ENCODE measurements at regions not wholly inside any gene's neighbourhood (a gene's known extent, or its start where the extent isn't known, plus 50 kb on each side); places are given as distances from the start of the nearest gene placed in this dataset.

DNA sequence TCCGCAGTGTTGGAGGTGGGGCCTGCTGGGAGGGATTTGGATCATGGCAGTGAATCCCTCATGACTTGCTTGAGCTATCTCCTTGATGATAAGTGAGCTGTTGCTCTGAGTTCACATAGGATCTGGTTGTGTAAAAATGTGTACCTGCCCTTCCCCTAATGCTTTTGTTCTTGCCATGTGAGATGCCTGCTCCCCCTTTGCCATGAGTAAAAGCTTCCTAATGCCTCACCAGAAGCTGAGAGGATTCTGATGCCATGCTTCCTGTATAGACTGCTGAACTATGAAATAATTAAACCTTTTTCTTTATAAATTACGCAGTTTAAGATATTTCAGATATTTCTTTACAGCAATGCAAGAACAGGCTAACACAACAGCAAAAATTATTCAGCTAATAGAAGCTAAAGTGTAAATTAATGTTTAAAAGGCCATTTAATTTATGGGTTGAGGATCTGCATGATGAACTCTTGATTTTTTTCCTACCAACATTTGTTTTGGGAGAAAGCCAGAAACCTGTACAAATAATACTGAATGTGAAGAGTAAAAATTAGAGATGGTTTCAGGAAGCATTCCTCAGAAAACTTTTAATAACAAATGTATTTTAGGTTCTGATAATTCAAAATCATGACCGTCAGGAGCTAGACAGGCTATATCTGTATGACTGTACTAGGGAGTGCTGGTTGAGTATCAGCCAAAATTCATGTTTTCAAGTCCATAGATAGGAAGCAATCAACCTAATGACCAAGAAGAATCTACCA lies 177.5 kb upstream of the GRIA4 start:
- TF ChIP-seq, protein P1, sequence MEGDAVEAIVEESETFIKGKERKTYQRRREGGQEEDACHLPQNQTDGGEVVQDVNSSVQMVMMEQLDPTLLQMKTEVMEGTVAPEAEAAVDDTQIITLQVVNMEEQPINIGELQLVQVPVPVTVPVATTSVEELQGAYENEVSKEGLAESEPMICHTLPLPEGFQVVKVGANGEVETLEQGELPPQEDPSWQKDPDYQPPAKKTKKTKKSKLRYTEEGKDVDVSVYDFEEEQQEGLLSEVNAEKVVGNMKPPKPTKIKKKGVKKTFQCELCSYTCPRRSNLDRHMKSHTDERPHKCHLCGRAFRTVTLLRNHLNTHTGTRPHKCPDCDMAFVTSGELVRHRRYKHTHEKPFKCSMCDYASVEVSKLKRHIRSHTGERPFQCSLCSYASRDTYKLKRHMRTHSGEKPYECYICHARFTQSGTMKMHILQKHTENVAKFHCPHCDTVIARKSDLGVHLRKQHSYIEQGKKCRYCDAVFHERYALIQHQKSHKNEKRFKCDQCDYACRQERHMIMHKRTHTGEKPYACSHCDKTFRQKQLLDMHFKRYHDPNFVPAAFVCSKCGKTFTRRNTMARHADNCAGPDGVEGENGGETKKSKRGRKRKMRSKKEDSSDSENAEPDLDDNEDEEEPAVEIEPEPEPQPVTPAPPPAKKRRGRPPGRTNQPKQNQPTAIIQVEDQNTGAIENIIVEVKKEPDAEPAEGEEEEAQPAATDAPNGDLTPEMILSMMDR (IDR thresholded peaks at IDR 0.05): no peak
- TF ChIP-seq EZH2 (IDR thresholded peaks at IDR 0.05; ENCODE audit: borderline replicate concordance, insufficient read depth, low read depth, low read length, poor library complexity, severe bottlenecking): no peak

Data from B cell (primary cell).